NOMO-1 treated with dmso at 0.1 percent for 144 hours (cell line): ENCODE measurements at regions not wholly inside any gene's neighbourhood (a gene's known extent, or its start where the extent isn't known, plus 50 kb on each side); places are given as distances from the start of the nearest gene placed in this dataset.
"Not testable (repeated sequence)": the region's sequence is repeated elsewhere in the genome, so short reads cannot be mapped to it uniquely, and the experiment has no call there.

Source experiments
- DNase-seq: peaks from one replicate; lab custom pipeline; 2025; ENCODE audit not compliant: unreplicated experiment; lab: John Stamatoyannopoulos, UW

DNA sequence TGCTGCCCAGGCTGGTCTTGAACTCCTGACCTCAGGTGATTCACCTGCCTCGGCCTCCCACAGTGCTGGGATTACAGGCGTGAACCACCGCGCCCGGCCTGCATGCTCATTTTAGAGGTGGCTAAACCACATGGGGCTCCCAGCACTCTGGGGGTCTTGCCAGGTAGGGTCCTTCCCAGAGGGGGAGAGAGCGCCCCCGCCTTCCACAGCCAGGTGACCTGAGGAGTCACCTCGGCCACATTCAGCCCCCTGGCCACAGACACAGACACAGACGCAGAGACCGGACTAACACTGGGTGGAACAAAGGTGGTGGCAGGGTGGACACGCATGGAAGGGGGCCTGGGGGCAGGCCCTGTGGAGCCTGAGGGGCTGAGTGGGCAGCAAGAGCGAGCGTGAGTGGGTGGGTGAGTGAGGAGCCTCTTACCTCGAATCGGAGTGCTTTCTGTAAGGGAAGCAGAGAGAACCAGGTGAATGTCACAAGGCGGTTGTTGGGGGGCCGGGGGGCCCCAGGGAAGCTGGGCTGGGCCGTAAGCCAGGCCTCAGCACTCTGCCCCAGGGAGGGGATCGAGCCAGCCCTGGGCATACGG lies 80.1 kb downstream of the PTPRS start:
- no peak for DNase-seq

GRCh38 chr19:5259750-5260149 lies 80.9 kb downstream of the PTPRS start:
- no peak for DNase-seq

GRCh38 chr19:5257155-5258045 lies 83.2 kb downstream of the PTPRS start:
- no peak for DNase-seq

- DNase-seq: no peak
These were observed 84.9 kb downstream of the PTPRS start for GRCh38 chr19:5255602-5256231.

DNA sequence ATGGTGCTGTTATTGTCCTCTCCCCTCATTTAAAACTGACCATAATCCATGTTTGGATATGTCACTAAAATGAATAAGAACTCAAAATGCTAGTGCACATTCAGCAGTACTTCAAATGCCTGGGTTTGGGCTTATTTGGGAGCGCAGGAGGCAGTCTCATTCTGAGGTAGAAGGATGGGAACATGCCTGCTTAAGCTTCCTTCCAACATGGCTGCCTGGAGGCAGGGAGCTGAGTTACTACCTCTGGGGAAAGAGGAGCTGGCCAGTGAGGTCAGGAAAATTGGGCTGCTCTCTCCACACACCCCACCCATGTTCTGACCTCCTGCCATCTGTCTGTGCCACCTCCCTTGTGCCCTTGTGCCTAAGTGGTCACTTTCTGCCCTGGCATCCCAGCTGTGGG lies 85.7 kb downstream of the PTPRS start:
- no peak for DNase-seq

DNA sequence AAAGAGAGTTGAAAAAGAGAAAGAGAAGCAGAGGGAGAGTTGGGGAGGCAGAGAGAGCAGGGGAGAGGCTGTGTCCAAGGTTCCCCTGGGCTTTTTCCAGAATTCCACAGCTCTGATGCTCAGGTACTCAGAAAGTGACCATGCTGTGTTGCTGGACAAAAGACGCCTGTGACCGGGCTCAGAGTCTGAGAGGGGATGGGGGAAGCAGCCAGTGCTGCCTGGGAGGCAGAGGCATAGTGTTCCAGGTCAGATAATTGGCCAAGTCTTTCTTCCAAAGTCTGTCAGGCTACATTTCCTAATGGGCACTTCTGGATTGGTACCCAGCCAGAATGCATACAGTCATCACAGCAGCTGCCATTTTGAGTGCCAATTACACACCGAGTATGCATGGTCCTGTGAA lies 86.1 kb downstream of the PTPRS start:
- DNase-seq: no peak

GRCh38 chr19:5253406-5254110 lies 87.1 kb downstream of the PTPRS start:
- DNase-seq: no peak

- no peak for DNase-seq
These were observed 89.2 kb downstream of the PTPRS start for GRCh38 chr19:5251096-5252065.

GRCh38 chr19:5250127-5250659 lies 90.4 kb downstream of the PTPRS start:
- no peak for DNase-seq

- no peak for DNase-seq
These were observed 91.1 kb downstream of the PTPRS start for GRCh38 chr19:5249526-5249925.

GRCh38 chr19:5247957-5248705 lies 92.5 kb downstream of the PTPRS start:
- DNase-seq: no peak

DNA sequence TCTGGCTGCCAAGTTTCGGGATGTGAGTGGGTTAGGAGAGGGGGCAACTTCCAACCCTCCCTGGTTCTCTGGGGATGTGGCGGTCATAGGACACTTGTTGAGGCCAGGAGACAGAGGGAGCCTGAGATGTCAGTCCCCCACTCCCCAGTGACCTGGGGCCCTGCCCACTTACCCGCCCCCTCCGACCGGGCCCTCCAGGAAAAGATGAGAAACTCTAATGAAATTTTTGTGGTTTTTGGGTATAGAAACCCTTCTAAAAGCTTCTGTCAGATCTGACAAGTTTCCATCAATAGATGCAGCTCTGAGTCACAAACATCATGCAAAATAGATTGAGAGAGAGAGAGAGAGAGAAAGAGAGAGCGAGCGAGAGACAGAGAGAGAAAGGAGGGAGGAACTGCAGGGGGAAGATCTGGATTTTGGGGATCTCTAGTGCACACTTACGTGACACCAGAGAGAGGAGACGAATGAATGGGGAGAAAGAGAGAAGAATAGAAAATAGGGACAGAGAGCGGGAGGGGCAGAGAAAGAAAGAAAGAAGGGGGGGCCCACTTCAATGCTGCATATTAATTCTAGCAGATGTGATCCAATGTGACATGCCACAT lies 94.0 kb downstream of the PTPRS start:
- no peak for DNase-seq

GRCh38 chr19:5245631-5246553 lies 94.7 kb downstream of the PTPRS start:
- DNase-seq: no peak

DNA sequence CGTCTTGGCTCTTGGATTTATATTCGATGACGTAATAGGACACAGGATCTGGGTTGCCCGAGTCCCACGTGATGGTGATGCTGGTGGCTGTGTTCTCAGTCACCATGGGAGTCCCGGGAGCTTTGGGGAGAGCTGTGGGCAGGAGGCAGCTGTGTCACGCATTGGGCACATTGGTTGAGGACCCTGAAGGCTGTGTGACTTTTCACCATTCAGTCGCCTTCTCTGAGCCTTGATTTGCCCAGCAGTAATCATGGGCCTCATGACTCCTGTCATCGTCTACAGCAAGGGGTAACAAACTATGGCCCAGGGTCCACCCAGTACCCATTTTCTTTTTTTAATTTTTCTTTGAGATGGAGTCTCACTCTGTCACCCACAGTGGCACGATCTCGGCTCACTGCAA lies 96.3 kb downstream of the PTPRS start:
- no peak for DNase-seq

DNA sequence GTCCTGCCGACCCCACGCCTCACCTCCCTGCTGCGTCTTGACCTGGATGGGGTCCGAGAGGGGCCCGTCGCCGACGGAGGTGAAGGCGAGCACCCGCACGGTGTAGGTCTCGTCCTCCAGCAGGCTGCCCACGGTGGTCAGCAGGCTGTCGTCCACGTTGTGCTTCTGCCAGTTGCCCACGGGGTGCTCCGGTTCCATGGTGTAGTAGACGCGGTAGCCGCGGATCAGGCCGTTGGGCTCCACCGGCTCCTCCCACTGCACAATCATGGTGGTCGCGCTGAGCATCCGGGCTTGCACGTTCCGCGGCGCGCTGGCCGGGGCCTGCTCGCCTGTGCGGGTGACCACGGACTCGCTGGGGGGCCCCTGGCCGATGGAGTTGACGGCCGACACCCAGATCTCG lies 96.7 kb downstream of the PTPRS start:
- no peak for DNase-seq

DNA sequence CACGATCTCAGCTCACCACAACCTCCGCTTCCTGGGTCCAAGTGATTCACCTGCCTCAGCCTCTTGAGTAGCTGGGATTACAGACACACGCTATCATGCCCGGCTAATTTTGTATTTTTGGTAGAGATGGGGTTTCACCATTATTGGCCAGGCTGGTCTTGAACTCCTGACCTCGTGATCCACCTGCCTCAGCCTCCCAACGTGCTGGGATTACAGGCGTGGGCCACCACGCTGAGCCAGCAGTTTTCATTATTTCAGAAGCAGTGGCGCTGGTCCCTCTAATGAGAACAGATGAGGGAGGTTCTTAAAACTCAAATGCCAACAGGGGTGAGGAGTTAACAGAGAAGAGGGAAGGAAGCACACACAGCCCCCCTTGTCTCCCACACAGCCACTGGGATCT lies 98.7 kb downstream of the PTPRS start:
- DNase-seq: not testable (repeated sequence)

- no peak for DNase-seq
These were observed 100.6 kb downstream of the PTPRS start for GRCh38 chr19:5240011-5240410.

- DNase-seq: no peak
These were observed 101.9 kb downstream of the PTPRS start for GRCh38 chr19:5238700-5239099.
